ENCODE measurements at regions not wholly inside any gene's neighbourhood (a gene's known extent, or its start where the extent isn't known, plus 50 kb on each side); places are given as distances from the start of the nearest gene placed in this dataset.

GRCh38 chr18:46373131-46373530 is 268.9 kb downstream of the HAUS1 start:
- Mint-ChIP-seq H3K9me3 (ENCODE audit: low read depth) (no peaks in the 10 kb centered on the region), H3K27ac (no peak overlapping the region), H3K4me3 (ENCODE audit: low read depth) (no peak overlapping the region), H3K27me3 (no peaks in the 10 kb centered on the region), H3K36me3 (ENCODE audit: insufficient read depth) (no peaks in the 10 kb centered on the region), H3K4me1 (ENCODE audit: low read depth) (peaks cover 16% of the 10 kb centered on the region)
- no peak for TF ChIP-seq CTCF (IDR thresholded peaks at IDR 0.05; ENCODE audit: unreplicated experiment)
- no peak for DNase-seq (ENCODE audit: low spot score, unreplicated experiment)

- H3K27ac Mint-ChIP-seq: no peak overlapping the region
- H3K4me3 Mint-ChIP-seq (ENCODE audit: low read depth): no peak overlapping the region
- H3K4me1 Mint-ChIP-seq (ENCODE audit: low read depth): peaks cover 16% of the 10 kb centered on the region
- H3K27me3 Mint-ChIP-seq: no peaks in the 10 kb centered on the region
- no peak for TF ChIP-seq CTCF (IDR thresholded peaks at IDR 0.05; ENCODE audit: unreplicated experiment)
- no peaks in the 10 kb centered on the region for H3K9me3 Mint-ChIP-seq (ENCODE audit: low read depth)
- no peaks in the 10 kb centered on the region for H3K36me3 Mint-ChIP-seq (ENCODE audit: insufficient read depth)
- DNase-seq (ENCODE audit: low spot score, unreplicated experiment): no peak
Measured at GRCh38 chr18:46373791-46374190, 269.6 kb downstream of the HAUS1 start.

GRCh38 chr18:46374850-46375249 is 270.7 kb downstream of the HAUS1 start:
- peak; percentile 13 for DNase-seq (ENCODE audit: low spot score, unreplicated experiment)
- H3K27ac Mint-ChIP-seq: peak overlapping the region; percentile 83

GRCh38 chr18:46377557-46377956 is 273.4 kb downstream of the HAUS1 start:
- no peak for TF ChIP-seq CTCF (IDR thresholded peaks at IDR 0.05; ENCODE audit: unreplicated experiment)
- no peak for DNase-seq (ENCODE audit: low spot score, unreplicated experiment)
- Mint-ChIP-seq H3K27ac (no peak overlapping the region), H3K27me3 (no peaks in the 10 kb centered on the region), H3K9me3 (ENCODE audit: low read depth) (no peaks in the 10 kb centered on the region), H3K4me1 (ENCODE audit: low read depth) (peaks cover 16% of the 10 kb centered on the region), H3K4me3 (ENCODE audit: low read depth) (no peak overlapping the region), H3K36me3 (ENCODE audit: insufficient read depth) (no peaks in the 10 kb centered on the region)

More at GRCh38 chr18:46374850-46375249, 270.7 kb downstream of the HAUS1 start:
- Mint-ChIP-seq H3K9me3 (ENCODE audit: low read depth) (no peaks in the 10 kb centered on the region), H3K36me3 (ENCODE audit: insufficient read depth) (no peaks in the 10 kb centered on the region), H3K4me1 (ENCODE audit: low read depth) (peaks cover 16% of the 10 kb centered on the region), H3K27me3 (no peaks in the 10 kb centered on the region), H3K4me3 (ENCODE audit: low read depth) (no peak overlapping the region)
- TF ChIP-seq CTCF (IDR thresholded peaks at IDR 0.05; ENCODE audit: unreplicated experiment): no peak

GRCh38 chr18:46378126-46378863 is 274.1 kb downstream of the HAUS1 start:
- no peaks in the 10 kb centered on the region for H3K27me3 Mint-ChIP-seq
- H3K9me3 Mint-ChIP-seq (ENCODE audit: low read depth): no peaks in the 10 kb centered on the region
- H3K27ac Mint-ChIP-seq: no peak overlapping the region
- no peaks in the 10 kb centered on the region for H3K36me3 Mint-ChIP-seq (ENCODE audit: insufficient read depth)
- H3K4me3 Mint-ChIP-seq (ENCODE audit: low read depth): no peak overlapping the region
- TF ChIP-seq CTCF (IDR thresholded peaks at IDR 0.05; ENCODE audit: unreplicated experiment): no peak
- H3K4me1 Mint-ChIP-seq (ENCODE audit: low read depth): peaks cover 16% of the 10 kb centered on the region
- DNase-seq (ENCODE audit: low spot score, unreplicated experiment): no peak

Measured in progenitor cell of endocrine pancreas (in vitro differentiated cells).